Right forelimb (tissue), 1 donor: ENCODE measurements at regions not wholly inside any gene's neighbourhood (a gene's known extent, or its start where the extent isn't known, plus 50 kb on each side); places are given as distances from the start of the nearest gene placed in this dataset.

Experiments
- DNase-seq: peaks from one replicate; pipeline ENCODE4 v3.0.0-alpha.2; 2018

- DNase-seq = no peak
Observed at GRCh38 chr1:221900678-221901077, 158.8 kb upstream of the DUSP10 start.

DNA sequence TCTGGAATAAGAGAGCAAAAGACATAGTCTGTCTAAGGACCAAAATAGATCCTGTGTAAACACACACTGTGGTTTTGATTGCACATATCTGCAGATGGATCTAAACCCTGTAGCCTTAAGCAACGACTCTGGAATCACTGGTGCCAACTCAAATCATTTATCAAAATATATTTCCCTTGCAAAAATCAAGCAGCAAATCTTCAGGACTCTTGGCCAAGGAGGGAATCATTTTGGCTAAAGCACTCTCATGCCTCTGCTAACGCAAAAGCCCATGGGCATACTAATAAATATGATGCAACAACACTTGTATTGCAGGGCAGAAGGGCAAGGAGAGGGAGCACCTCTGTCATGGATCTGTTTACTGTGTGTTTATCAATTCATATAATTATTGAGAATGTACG, 155.4 kb upstream of the DUSP10 start:
- no peak for DNase-seq

DNA sequence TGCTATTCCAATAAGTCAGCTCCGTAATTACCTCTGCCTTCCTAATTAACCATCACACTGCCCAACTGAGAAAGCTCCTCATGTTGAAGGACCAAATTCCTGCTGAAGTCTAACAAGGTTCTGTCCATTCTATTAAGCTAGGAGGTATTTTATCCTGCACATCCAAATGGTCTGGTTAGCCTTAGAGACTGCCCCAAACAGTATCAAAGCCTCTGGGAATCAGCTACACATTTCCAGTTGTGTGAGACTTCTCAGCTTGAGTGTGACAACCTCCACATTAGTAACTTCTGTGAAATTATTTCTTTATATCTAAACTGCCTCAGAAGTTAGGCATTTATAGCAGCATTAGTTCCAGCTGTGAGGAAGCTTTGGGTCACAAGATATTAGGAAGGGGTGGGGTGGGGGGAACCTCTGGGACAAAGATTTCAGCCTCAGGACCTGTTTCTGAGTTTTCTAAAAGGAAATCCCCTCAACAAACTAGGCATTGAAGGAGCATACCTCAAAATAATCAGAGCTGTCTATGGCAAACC, 150.5 kb upstream of the DUSP10 start:
- no peak for DNase-seq

GRCh38 chr1:221891708-221892107, 149.8 kb upstream of the DUSP10 start:
- DNase-seq = no peak

DNA sequence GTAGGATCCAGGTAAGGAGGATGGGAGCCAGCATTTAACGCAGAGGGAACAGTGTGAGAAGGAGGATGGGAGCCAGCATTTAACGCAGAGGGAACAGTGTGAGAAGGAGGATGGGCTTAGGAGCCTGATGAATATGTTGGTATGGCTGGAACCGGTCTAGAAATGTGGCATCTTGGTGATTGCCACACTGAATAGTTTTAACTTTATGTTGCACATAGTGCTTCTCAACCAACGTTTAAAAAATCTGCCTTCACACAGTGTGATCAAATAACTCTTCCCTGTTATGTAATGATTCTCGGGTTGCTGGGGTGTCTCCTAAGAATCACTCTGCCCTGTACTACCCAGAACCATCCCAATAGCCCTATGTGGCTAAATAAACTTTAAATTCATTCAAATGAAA, 146.9 kb upstream of the DUSP10 start:
- no peak for DNase-seq

GRCh38 chr1:221888218-221888617, 146.3 kb upstream of the DUSP10 start:
- DNase-seq = no peak

DNA sequence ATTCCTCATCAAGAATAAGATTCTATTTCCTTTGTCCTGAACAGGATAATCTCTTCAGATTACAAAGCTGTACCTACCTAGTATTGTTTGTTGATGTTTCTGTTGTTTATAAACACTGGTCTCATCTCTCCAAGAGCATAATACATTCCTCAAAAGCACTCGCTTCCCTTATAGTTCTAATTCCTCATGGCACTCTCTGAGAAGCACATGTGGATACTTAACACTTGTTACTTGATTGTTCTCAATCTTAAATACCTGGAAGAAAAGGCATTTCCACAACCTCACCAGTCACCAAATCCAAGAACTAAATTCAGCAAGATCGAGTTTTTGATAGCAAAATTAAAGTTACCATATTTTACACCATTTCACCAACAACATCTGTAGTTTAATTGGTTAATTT, 145.9 kb upstream of the DUSP10 start:
- no peak for DNase-seq

GRCh38 chr1:221887415-221887746, 145.5 kb upstream of the DUSP10 start:
- DNase-seq = no peak

DNA sequence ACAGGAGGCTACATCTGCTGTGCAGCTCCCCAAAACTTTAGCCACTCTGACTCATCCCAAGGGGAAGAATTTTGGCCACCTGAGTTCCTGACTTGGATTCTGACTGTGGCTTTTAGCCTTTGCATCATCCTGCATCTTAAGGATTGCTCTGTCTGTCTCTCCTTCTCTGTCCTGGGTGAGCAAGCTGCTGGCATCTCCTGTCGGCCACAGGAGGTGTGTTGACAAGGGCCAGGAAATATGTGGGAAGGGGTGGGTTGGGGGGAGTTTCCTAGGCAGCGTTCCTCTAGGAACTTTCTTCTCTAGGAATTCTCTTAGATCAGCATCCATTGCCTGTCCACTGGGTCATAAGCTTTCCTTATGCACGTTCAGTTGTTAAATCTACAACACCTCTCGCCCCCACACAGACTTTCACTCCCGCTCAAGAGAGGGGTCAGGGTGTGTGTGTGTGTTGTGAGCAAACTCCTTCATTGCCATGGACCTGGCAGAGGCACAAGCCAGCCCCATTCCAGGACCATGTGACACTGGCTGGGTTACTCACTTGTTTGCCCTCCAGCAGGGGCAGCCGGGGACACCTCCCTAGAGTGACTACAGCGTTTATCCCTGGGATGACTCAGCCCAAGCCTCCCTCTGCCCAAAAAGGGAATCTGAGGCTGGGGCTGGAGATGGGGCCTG, 145.0 kb upstream of the DUSP10 start:
- DNase-seq = no peak

DNA sequence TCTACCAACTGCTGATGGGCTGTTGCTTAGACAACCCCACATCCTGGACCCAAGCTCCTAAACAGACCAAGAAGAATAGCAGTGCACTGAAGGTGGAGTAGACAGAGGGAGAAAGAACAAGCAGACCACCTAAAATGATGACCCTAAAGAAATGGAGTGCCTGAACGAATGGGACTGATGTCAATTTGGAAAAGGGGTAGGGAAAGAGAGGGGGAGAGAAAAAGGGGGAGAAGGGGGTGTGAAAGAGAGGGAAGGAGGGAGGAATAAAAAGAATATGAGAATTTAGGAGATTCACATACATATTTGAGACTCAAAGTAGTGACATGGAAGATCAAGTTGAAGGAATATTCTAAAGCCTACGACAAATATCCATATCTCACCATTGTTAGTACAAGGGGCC, 144.4 kb upstream of the DUSP10 start:
- no peak for DNase-seq

GRCh38 chr1:221884821-221885220, 142.9 kb upstream of the DUSP10 start:
- DNase-seq = no peak

- no peak for DNase-seq
Observed at GRCh38 chr1:221881805-221882581, 140.1 kb upstream of the DUSP10 start.

DNA sequence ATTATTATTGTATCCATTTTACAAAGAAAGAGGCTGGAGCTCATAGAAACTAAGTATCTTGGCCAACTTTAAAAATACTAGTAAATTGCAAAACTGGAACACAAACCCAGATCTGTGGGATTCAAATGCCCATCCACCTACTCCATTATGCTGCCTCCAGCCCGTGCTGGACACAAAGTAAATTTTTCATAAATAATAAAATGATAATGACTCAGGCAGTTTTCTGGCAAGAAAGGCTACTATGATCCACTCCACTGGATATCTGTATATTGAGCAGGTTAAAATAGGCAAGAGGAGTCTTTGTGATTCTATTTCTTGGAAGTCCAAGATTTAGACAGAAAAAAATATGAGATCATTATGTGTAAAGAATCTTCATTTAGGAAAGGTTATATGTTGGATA, 138.3 kb upstream of the DUSP10 start:
- no peak for DNase-seq

- no peak for DNase-seq
Observed at GRCh38 chr1:221878134-221878533, 136.2 kb upstream of the DUSP10 start.

DNA sequence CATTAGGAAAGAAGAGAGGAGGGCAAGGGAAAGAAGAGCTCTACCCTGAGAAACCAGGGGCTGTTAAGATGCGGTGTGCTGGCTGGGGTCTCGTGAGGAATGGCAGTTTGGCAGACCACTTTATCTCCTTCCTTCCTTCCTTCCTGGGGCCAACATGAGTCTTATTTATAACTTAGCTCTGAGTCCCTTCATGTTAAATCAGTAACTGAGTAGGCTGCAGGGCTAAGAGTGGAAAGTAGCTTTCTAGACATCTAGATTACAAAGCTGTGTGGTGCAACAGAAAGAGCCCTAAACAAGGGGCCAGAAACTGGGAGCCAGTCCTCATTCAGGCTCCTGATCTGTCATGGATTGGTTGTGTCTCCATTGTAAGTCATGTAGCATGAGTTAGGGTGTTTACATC, 135.4 kb upstream of the DUSP10 start:
- DNase-seq = no peak

- no peak for DNase-seq
Observed at GRCh38 chr1:221875004-221875330, 133.1 kb upstream of the DUSP10 start.

DNA sequence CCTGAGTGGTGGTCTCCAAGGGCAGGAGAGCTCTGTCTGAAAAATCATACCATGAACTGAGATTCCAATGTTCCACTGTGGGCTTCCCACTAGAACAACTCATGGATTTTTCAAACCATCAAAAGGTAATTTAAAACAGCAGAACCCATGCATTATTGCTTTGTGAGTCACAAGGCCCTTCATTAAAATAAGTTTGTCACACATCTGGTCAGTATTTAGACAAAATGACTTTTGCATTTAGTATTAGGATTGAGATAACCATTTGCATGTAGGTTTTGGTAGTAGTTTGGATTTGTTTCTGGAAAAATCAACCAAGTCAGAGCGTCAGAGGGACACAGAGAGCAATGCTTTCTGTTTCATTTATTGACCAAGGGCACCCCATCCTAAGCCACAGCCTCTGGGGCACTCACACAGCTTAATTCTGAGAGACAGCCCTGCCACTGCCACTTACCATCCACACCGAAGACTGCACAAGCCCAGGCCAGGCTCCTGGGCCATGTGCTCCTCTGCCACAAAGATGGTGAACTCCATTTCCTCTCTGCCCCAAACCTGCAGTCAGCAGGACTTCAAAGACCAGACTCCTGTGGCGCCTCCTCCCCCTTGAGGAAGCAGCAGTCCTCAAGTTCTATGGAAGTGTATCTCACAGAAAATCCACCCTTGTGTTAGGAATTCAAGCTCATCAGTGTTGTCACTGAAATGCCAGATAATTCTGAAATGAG, 132.6 kb upstream of the DUSP10 start:
- DNase-seq = no peak

DNA sequence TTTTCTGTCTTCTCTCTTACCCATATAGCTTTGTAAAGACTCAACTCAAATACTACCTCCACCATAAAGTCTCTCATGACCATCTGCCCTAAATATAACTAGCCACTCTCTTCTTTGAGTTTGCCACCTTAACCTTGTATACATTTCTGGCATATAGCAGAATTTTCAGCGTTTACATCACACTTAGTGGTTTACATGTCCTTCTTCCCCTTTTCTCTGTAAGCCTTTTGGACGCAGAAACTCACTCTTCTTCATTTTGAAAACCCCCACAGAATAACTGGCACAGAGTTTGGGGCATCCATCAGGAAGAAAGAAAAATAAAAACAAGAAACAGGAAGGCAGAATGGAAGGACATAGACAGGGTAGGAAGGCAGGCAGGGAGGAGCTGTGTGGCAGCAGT, 131.8 kb upstream of the DUSP10 start:
- no peak for DNase-seq

- no peak for DNase-seq
Observed at GRCh38 chr1:221871056-221871455, 129.2 kb upstream of the DUSP10 start.

DNA sequence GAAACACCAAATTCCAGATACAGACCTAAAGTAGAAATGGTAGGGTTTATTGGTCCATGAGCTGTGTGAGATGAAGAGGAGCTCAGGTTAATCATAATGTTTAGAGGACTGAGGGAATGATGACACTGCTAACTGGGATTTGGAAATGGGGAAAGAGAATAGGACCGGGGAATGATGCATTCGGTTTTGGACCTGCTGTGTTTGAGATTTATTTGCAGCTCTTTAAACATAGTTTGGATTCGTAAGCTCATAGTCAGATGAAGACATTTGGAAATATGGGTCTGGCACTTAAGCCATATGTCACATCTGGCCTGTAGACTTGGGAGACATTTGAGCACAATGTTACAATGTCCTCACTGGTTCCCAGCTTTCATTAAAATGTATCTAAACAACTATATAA, 127.9 kb upstream of the DUSP10 start:
- no peak for DNase-seq

- no peak for DNase-seq
Observed at GRCh38 chr1:221868593-221869303, 126.9 kb upstream of the DUSP10 start.

GRCh38 chr1:221867003-221867402, 125.1 kb upstream of the DUSP10 start:
- DNase-seq = no peak

DNA sequence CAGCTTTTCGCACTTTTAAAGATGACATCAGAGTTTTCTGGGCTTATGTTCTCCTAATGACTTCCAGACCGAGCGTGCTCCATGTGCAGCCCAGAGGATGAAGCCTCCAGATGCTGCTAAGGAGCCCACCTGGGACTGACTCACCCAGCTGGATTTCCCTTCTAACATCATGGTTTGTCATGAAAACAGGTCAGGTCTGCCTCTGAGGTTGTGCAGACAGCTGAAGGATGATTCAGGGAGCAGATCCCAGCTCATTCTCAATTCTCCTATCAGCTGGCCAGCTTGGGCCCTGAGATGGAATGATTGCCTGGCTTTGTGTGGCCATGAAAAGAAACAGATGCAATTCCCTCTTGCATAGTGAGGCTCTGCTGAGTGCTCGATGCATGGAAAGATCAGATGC, 123.9 kb upstream of the DUSP10 start:
- peak; percentile 52 for DNase-seq
